ENCODE measurements at regions not wholly inside any gene's neighbourhood (a gene's known extent, or its start where the extent isn't known, plus 50 kb on each side); places are given as distances from the start of the nearest gene placed in this dataset.

- no peaks in the 10 kb centered on the region for H3K27me3 ChIP-seq (ENCODE audit: low read depth)
- no peaks in the 10 kb centered on the region for H3K9me3 ChIP-seq
- no peak for ATAC-seq
- no peaks in the 10 kb centered on the region for H3K36me3 ChIP-seq
- no peak for DNase-seq
- TF ChIP-seq CTCF (IDR thresholded peaks at IDR 0.05): no peak
- no peak overlapping the region for H3K4me3 ChIP-seq
- no peak overlapping the region for H3K27ac ChIP-seq
- H3K4me1 ChIP-seq: no peaks in the 10 kb centered on the region
- intact Hi-C loops (cut with DNase I): no loop called here
Measured at GRCh38 chr5:29185558-29185957, 2007.9 kb upstream of the CDH6 start.

GRCh38 chr5:29175774-29176173 lies 2017.7 kb upstream of the CDH6 start:
- Histone ChIP-seq H3K9me3 (no peaks in the 10 kb centered on the region), H3K36me3 (no peaks in the 10 kb centered on the region), H3K27ac (no peak overlapping the region), H3K4me1 (no peaks in the 10 kb centered on the region), H3K4me3 (no peak overlapping the region), H3K27me3 (ENCODE audit: low read depth) (no peaks in the 10 kb centered on the region)
- TF ChIP-seq CTCF (IDR thresholded peaks at IDR 0.05): no peak
- DNase-seq (no peak), ATAC-seq (no peak)
- intact Hi-C loops (cut with DNase I): no loop called here

GRCh38 chr5:29170599-29170998 lies 2022.9 kb upstream of the CDH6 start:
- TF ChIP-seq CTCF (IDR thresholded peaks at IDR 0.05): no peak
- no peaks in the 10 kb centered on the region for H3K9me3 ChIP-seq
- intact Hi-C loops (cut with DNase I): no loop called here
- no peaks in the 10 kb centered on the region for H3K36me3 ChIP-seq
- H3K4me3 ChIP-seq: no peak overlapping the region
- DNase-seq (no peak), ATAC-seq (no peak)
- no peaks in the 10 kb centered on the region for H3K27me3 ChIP-seq (ENCODE audit: low read depth)
- H3K27ac ChIP-seq: no peak overlapping the region
- H3K4me1 ChIP-seq: no peaks in the 10 kb centered on the region

- intact Hi-C loops (cut with DNase I): no loop called here
- no peaks in the 10 kb centered on the region for H3K4me1 ChIP-seq
- no peak overlapping the region for H3K4me3 ChIP-seq
- ATAC-seq (no peak), DNase-seq (no peak)
- H3K36me3 ChIP-seq: no peaks in the 10 kb centered on the region
- no peaks in the 10 kb centered on the region for H3K9me3 ChIP-seq
- H3K27ac ChIP-seq: no peak overlapping the region
- TF ChIP-seq CTCF (IDR thresholded peaks at IDR 0.05): no peak
- no peaks in the 10 kb centered on the region for H3K27me3 ChIP-seq (ENCODE audit: low read depth)
Measured at GRCh38 chr5:29169886-29170285, 2023.6 kb upstream of the CDH6 start.

DNA sequence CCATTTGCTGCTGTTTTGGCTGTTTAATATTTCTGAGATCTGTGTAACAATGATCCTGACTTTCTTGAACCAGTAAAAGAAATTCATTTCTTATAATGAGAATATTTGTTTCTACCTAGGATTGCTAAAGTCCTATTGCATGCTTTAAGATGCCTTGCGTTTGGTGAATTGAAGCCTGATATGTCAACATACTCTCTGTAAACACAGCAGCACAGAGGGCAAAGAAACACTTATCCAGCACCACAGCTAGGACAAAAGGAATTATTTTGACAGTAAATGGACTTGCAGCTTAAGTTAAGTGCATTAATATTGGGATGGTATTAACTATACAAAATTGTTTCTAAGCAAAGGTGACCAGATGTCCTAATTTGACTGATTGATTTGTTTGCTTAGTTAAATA lies 2031.2 kb upstream of the CDH6 start:
- DNase-seq (no peak), ATAC-seq (no peak)
- H3K9me3 ChIP-seq: no peaks in the 10 kb centered on the region
- H3K27ac ChIP-seq: no peak overlapping the region
- no peaks in the 10 kb centered on the region for H3K4me1 ChIP-seq
- H3K36me3 ChIP-seq: no peaks in the 10 kb centered on the region
- no peaks in the 10 kb centered on the region for H3K27me3 ChIP-seq (ENCODE audit: low read depth)
- TF ChIP-seq CTCF (IDR thresholded peaks at IDR 0.05): no peak
- no peak overlapping the region for H3K4me3 ChIP-seq
- intact Hi-C loops (cut with DNase I): no loop called here
